ENCODE measurements at regions not wholly inside any gene's neighbourhood (a gene's known extent, or its start where the extent isn't known, plus 50 kb on each side); places are given as distances from the start of the nearest gene placed in this dataset.

- TF ChIP-seq POLR2A (IDR thresholded peaks at IDR 0.05): no peak
- TF ChIP-seq EP300 (IDR thresholded peaks at IDR 0.05): no peak
- TF ChIP-seq POLR2AphosphoS5 (IDR thresholded peaks at IDR 0.05): no peak
- TF ChIP-seq CTCF (IDR thresholded peaks at IDR 0.05): no peak
- peaks cover 0 to 7% (median 0%) of the 10 kb centered on the region in 4 donors for H3K4me1 ChIP-seq
- 19% methylated on average over 6 of the region's 6 CpGs for WGBS, 2 donors
- H3K27me3 ChIP-seq: no peaks in the 10 kb centered on the region
- no peak for ATAC-seq (ENCODE audit: low FRiP score in 2 of 2)
- H3K27ac ChIP-seq: no peak overlapping the region
- no peak for DNase-seq
- no peak overlapping the region for H3K4me3 ChIP-seq
- H3K36me3 ChIP-seq: no peaks in the 10 kb centered on the region
- H3K9me3 ChIP-seq: peaks cover 0 to 7% (median 2%) of the 10 kb centered on the region in 4 donors
These were observed 52.8 kb upstream of the NSMCE3 start for GRCh38 chr15:29322415-29322814.

GRCh38 chr15:29320420-29320819, 50.8 kb upstream of the NSMCE3 start:
- no peaks in the 10 kb centered on the region for H3K36me3 ChIP-seq
- TF ChIP-seq EP300 (IDR thresholded peaks at IDR 0.05) (no peak), POLR2A (IDR thresholded peaks at IDR 0.05) (no peak), POLR2AphosphoS5 (IDR thresholded peaks at IDR 0.05) (no peak), CTCF (IDR thresholded peaks at IDR 0.05) (no peak)
- H3K4me1 ChIP-seq: peaks cover 0 to 7% (median 0%) of the 10 kb centered on the region in 4 donors
- WGBS, 2 donors: 84 to 90% methylated on average over 1 of the region's 1 CpG
- no peak overlapping the region for H3K4me3 ChIP-seq
- no peaks in the 10 kb centered on the region for H3K9me3 ChIP-seq
- no peak for DNase-seq
- H3K27ac ChIP-seq: no peak overlapping the region
- no peak for ATAC-seq (ENCODE audit: low FRiP score in 2 of 2)
- H3K27me3 ChIP-seq: no peaks in the 10 kb centered on the region

GRCh38 chr15:29319823-29320222, 50.2 kb upstream of the NSMCE3 start:
- Histone ChIP-seq H3K27ac (no peak overlapping the region), H3K4me3 (no peak overlapping the region), H3K36me3 (no peaks in the 10 kb centered on the region), H3K4me1 (peaks cover 0 to 7% (median 0%) of the 10 kb centered on the region in 4 donors), H3K27me3 (no peaks in the 10 kb centered on the region), H3K9me3 (no peaks in the 10 kb centered on the region)
- WGBS, 2 donors: 65 to 80% methylated on average over 3 of the region's 3 CpGs
- DNase-seq: no peak
- no peak for ATAC-seq (ENCODE audit: low FRiP score in 2 of 2)
- TF ChIP-seq POLR2A (IDR thresholded peaks at IDR 0.05) (no peak), EP300 (IDR thresholded peaks at IDR 0.05) (no peak), CTCF (IDR thresholded peaks at IDR 0.05) (no peak), POLR2AphosphoS5 (IDR thresholded peaks at IDR 0.05) (no peak)

Measured in upper lobe of left lung (tissue), 6 donors.